ENCODE measurements at regions not wholly inside any gene's neighbourhood (a gene's known extent, or its start where the extent isn't known, plus 50 kb on each side); places are given as distances from the start of the nearest gene placed in this dataset.

GRCh38 chr2:107727318-107727717 is 99.4 kb upstream of the RGPD4 start:
- Histone ChIP-seq H3K4me3 (no peak overlapping the region), H3K27me3 (no peaks in the 10 kb centered on the region), H3K27ac (no peak overlapping the region), H3K4me1 (no peaks in the 10 kb centered on the region), H3K9me3 (no peaks in the 10 kb centered on the region), H3K36me3 (no peaks in the 10 kb centered on the region)
- no peak for DNase-seq (ENCODE audit: low spot score in 2 of 2)
- TF ChIP-seq CTCF (IDR thresholded peaks at IDR 0.05): no peak
- intact Hi-C loops (cut with DNase I): no loop called here

GRCh38 chr2:107728586-107728985 is 98.1 kb upstream of the RGPD4 start:
- TF ChIP-seq CTCF (IDR thresholded peaks at IDR 0.05): no peak
- H3K9me3 ChIP-seq: no peaks in the 10 kb centered on the region
- no peaks in the 10 kb centered on the region for H3K27me3 ChIP-seq
- no peaks in the 10 kb centered on the region for H3K36me3 ChIP-seq
- H3K4me1 ChIP-seq: no peaks in the 10 kb centered on the region
- no peak for DNase-seq (ENCODE audit: low spot score in 2 of 2)
- intact Hi-C loops (cut with DNase I): no loop called here
- H3K4me3 ChIP-seq: no peak overlapping the region
- H3K27ac ChIP-seq: no peak overlapping the region

DNA sequence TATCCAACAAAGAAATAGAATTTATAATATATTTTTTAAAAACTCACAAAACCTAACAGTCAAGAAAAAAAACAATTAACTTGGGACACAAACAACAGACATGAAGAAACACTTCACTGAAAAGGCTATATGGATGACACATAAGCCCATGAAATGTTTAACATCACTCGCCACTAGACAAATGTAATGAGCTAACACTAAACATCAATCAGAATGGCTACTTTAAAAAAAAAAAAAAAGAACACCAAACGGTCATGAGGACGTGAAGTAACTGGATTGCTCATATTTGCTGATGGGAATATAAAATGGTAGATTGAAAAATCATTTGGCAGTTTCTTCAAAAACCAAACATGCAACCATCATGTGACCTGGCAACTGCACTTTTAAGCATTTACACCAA is 97.3 kb upstream of the RGPD4 start:
- intact Hi-C loops (cut with DNase I): no loop called here
- Histone ChIP-seq H3K4me1 (no peaks in the 10 kb centered on the region), H3K27ac (no peak overlapping the region), H3K4me3 (no peak overlapping the region), H3K36me3 (no peaks in the 10 kb centered on the region), H3K9me3 (no peaks in the 10 kb centered on the region), H3K27me3 (no peaks in the 10 kb centered on the region)
- DNase-seq (ENCODE audit: low spot score in 2 of 2): no peak
- no peak for TF ChIP-seq CTCF (IDR thresholded peaks at IDR 0.05)

DNA sequence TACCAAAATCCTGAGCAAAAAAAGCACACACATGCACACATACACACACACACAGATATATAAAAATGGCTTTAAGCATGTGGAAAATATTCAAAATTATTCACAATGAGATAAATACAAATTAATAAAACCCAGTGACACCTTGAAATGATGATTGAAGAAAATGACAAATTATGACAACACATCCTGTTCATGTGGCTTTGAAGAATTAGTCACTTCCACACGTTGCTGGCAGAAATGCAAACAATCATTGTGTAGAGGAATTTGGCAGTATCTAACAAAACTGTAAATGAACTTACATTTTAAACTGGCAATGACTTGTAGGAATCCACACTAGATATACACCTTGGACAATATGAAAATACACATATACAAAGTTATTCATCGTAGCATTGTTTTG is 95.8 kb upstream of the RGPD4 start:
- intact Hi-C loops (cut with DNase I): no loop called here
- no peak overlapping the region for H3K27ac ChIP-seq
- no peaks in the 10 kb centered on the region for H3K9me3 ChIP-seq
- no peaks in the 10 kb centered on the region for H3K4me1 ChIP-seq
- no peak overlapping the region for H3K4me3 ChIP-seq
- no peak for TF ChIP-seq CTCF (IDR thresholded peaks at IDR 0.05)
- H3K27me3 ChIP-seq: no peaks in the 10 kb centered on the region
- DNase-seq (ENCODE audit: low spot score in 2 of 2): no peak
- no peaks in the 10 kb centered on the region for H3K36me3 ChIP-seq

DNA sequence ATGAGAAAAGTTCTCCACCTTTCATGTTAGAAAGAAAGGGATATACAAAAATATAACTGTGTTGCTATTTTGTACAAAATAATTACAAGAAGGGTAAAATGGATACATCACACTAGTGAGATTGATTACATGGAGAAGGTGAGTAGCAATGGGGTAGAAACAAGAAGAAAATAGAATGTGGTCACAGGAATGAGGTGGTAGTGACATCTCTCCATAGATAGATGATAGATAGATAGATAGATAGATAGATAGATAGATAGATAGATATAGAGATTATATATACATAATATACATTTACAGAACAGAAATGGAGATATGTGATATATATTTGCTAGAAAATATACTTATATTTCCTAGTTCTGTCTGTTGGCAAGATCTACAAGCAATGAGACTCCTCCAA is 95.3 kb upstream of the RGPD4 start:
- Histone ChIP-seq H3K27me3 (no peaks in the 10 kb centered on the region), H3K9me3 (no peaks in the 10 kb centered on the region), H3K4me1 (no peaks in the 10 kb centered on the region), H3K36me3 (no peaks in the 10 kb centered on the region), H3K4me3 (no peak overlapping the region), H3K27ac (no peak overlapping the region)
- TF ChIP-seq CTCF (IDR thresholded peaks at IDR 0.05): no peak
- DNase-seq (ENCODE audit: low spot score in 2 of 2): no peak
- intact Hi-C loops (cut with DNase I): no loop called here

DNA sequence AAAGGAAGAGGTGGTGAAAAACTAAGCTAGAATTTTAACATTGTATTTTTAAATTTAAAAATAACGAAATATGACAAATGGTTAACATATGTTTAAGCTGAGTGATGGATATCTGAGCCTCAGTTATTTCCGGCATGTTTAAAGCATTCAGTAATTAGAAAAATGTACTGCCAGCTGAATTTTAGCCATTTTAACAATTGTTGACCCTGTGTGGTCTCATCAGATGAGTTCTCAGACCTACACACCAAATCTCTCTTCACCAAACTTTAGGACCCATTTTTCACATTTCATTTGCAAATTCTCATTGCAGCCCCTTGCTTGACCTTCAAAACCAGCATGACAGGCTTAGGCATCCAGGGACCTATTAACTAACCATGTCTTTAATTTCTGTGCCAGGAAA is 91.5 kb upstream of the RGPD4 start:
- no peak for DNase-seq (ENCODE audit: low spot score in 2 of 2)
- intact Hi-C loops (cut with DNase I): no loop called here
- no peak overlapping the region for H3K27ac ChIP-seq

More for the DNA sequence above, 91.5 kb upstream of the RGPD4 start:
- Histone ChIP-seq H3K27me3 (no peaks in the 10 kb centered on the region), H3K9me3 (no peaks in the 10 kb centered on the region), H3K4me1 (peaks cover 0 to 4% of the 10 kb centered on the region in 2 donors), H3K36me3 (no peaks in the 10 kb centered on the region), H3K4me3 (no peak overlapping the region)
- TF ChIP-seq CTCF (IDR thresholded peaks at IDR 0.05): no peak
